HepG2 (cell line): ENCODE measurements at regions not wholly inside any gene's neighbourhood (a gene's known extent, or its start where the extent isn't known, plus 50 kb on each side); places are given as distances from the start of the nearest gene placed in this dataset.
A peak's percentile ranks its signal among the peaks of the same experiment; 100 is the strongest.

ENCODE experiments used
- ATAC-seq: fragments of 200-7000 bp; cut with Tn5 transposase; 3 replicates; pipeline ENCODE4 v1.9.1; 2020; ENCODE audit warnings: mild to moderate bottlenecking, moderate library complexity
- BruUV-seq: library from RNA; stranded (reverse); fragments of 400-500 nt; replicated peaks from 2 replicates; lab custom pipeline; 2021; lab: Mats Ljungman, UMichigan
- CTCF ChIA-PET: fragments of 300-600 bp; formaldehyde crosslinking; extraction: SDS; loops from one replicate; lab custom pipeline; 2021; ENCODE audit warnings: low total read pairs, inconsistent platforms, low intra/inter-chr PET ratio; lab: Yijun Ruan, JAX
- POLR2A ChIA-PET: fragments of 350-600 bp; sonication (Branson Sonifier 250); formaldehyde crosslinking; loops from one replicate; lab custom pipeline; 2020; ENCODE audit warnings: antibody characterized with exemption, inconsistent platforms; lab: Yijun Ruan, JAX
- DNase-seq: peaks from one replicate; pipeline ENCODE4 v3.0.0-alpha.2; 2015; ENCODE audit warnings: low spot score
- FAIRE-seq: peaks from 3 replicates; lab custom pipeline; 2011; peaks lifted over from hg19 to GRCh38; lab: Jason Lieb, UNC
- H2AFZ ChIP-seq: one replicate; pipeline ENCODE4 v1.6.1; 2011; ENCODE audit warnings: low read length, inconsistent platforms
- H3K27ac ChIP-seq: fragments of 300-600 bp; 3 replicates; pipeline ENCODE4 v1.8.0; 2011; ENCODE audit warnings: mixed run types, mild to moderate bottlenecking, mixed read lengths, low read length, inconsistent platforms; ENCODE audit not compliant: insufficient read depth; ENCODE audit errors: extremely low read length
- H3K27me3 ChIP-seq, 2 experiments: fragments of 200-600 bp in 1 of 2; 2 replicates in 1 of 2; 3 replicates in 1 of 2; pipeline versions ENCODE4 v1.6.0 to v1.8.0; 2011; ENCODE audit warnings: low read length in 2 of 2, mild to moderate bottlenecking in 2 of 2, moderate library complexity in 2 of 2, inconsistent platforms in 1 of 2; ENCODE audit not compliant: insufficient read depth in 2 of 2, control insufficient read depth in 1 of 2
- H3K36me3 ChIP-seq, 2 experiments: fragments of 200-600 bp in 1 of 2; replicated peaks in 1 of 2; 2 replicates in 1 of 2; 3 replicates in 1 of 2; pipeline versions ENCODE4 v1.5.1 to v1.8.0; 2011; ENCODE audit warnings: low read length in 2 of 2, inconsistent platforms in 1 of 2; ENCODE audit not compliant: insufficient read depth in 2 of 2, control insufficient read depth in 1 of 2
- H3K4me1 ChIP-seq: 2 replicates; pipeline ENCODE4 v1.5.1; 2012; ENCODE audit warnings: low read length, inconsistent platforms; ENCODE audit not compliant: insufficient read depth
- H3K4me2 ChIP-seq: 2 replicates; pipeline ENCODE4 v1.6.0; 2011; ENCODE audit warnings: low read depth, low read length, inconsistent platforms
- H3K4me3 ChIP-seq, 3 experiments: fragments of 200-600 bp in 1 of 3; sonication (generic), shearing (Covaris generic) in 1 of 3; replicated peaks in 1 of 3; 2 replicates each; pipeline ENCODE4 v1.5.1; 2011 to 2016; ENCODE audit warnings: low read length in 3 of 3, inconsistent platforms in 2 of 3, low read depth in 2 of 3, mild to moderate bottlenecking in 2 of 3, control low read depth in 1 of 3, mixed read lengths in 1 of 3; ENCODE audit not compliant: insufficient read depth in 1 of 3
- H3K79me2 ChIP-seq: one replicate; pipeline ENCODE4 v1.6.1; 2011; ENCODE audit warnings: low read length, inconsistent platforms; ENCODE audit not compliant: insufficient read depth
- H3K9ac ChIP-seq: 2 replicates; pipeline ENCODE4 v1.6.0; 2011; ENCODE audit warnings: mild to moderate bottlenecking, low read depth, low read length, inconsistent platforms; ENCODE audit not compliant: insufficient read depth
- H3K9me3 ChIP-seq: 2 replicates; pipeline ENCODE4 v1.5.1; 2012; ENCODE audit warnings: mild to moderate bottlenecking, low read length
- H4K20me1 ChIP-seq: 2 replicates; pipeline ENCODE4 v1.6.0; 2011; ENCODE audit warnings: inconsistent platforms, mild to moderate bottlenecking, low read length, moderate library complexity; ENCODE audit not compliant: insufficient read depth
- EZH2 ChIP-seq: conservative IDR thresholded peaks from 2 replicates; pipeline ENCODE4 v1.6.1; 2012; ENCODE audit warnings: mild to moderate bottlenecking, low read depth, low read length, moderate library complexity
- KAT2B ChIP-seq: fragments of 150-350 bp; IDR thresholded peaks from 2 replicates; pipeline ENCODE4 v1.6.1; 2014; ENCODE audit warnings: low read depth, low read length, borderline replicate concordance
- SATB2 ChIP-seq: sonication (generic); formaldehyde crosslinking; IDR thresholded peaks from 2 replicates; pipeline ENCODE4 v1.5.0; 2020; ENCODE audit warnings: missing genetic modification reagents
- WGBS: methylation state at CpG from one replicate; pipeline ENCODE4 v1.1.6; 2017; ENCODE audit warnings: low lambda C conversion rate; 5-methylcytosine and 5-hydroxymethylcytosine counted together
- in situ Hi-C: cut with HindIII; loops from 2 replicates; pipeline ENCODE4 v1.10.0; 2017; ENCODE audit warnings: low pct_unique_long_range_greater_than_20kb; ENCODE audit not compliant: extremely low pct_ligation_motif_present
- intact Hi-C: fragments of 100-400 bp; cut with micrococcal nuclease; formaldehyde crosslinking; loops from one replicate; pipeline ENCODE4 v1.10.0; 2022; ENCODE audit not compliant: unreplicated experiment
- TF ChIP-seq, protein P1 (sequence below): IDR thresholded peaks from 2 replicates; pipeline ENCODE4 v1.6.1; 2016; ENCODE audit warnings: missing biosample characterization, missing genetic modification reagents, low read depth
- TF ChIP-seq, protein P2 (sequence below): fragments of 450-650 bp; IDR thresholded peaks from 2 replicates; pipeline ENCODE4 v1.6.1; 2016

DNA sequence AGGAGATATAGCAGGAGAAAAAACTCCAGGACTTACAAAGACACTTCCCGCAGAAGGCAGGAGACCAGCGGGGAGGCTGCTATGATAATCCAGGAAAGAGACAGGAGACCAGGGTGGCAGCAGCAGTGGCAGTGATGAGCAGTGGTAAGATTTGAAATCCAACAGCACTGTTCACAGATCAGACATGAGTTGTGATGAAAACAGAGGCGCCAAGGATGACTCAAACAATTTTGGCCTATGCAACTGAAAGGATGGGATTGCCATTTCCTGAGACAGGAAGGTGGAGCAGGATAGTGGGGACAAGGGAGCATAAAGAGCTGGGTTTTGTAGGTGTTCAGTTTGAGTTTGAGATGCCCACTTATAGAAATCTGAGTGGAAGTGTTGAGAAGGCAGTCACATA lies 108.6 kb upstream of the DYRK2 start:
- H3K9me3 ChIP-seq: no peaks in the 10 kb centered on the region
- no peak overlapping the region for H3K4me3 ChIP-seq
- H3K4me2 ChIP-seq: no peak overlapping the region
- no peaks in the 10 kb centered on the region for H3K36me3 ChIP-seq
- no peaks in the 10 kb centered on the region for H3K79me2 ChIP-seq
- WGBS: 42% methylated on average over 3 of the region's 3 CpGs
- H3K27ac ChIP-seq: no peak overlapping the region
- FAIRE-seq (no peak), DNase-seq (no peak), ATAC-seq (no peak)
- intact Hi-C loops (no loop called here), in situ Hi-C loops (no loop called here)
- no peaks in the 10 kb centered on the region for H3K27me3 ChIP-seq
- TF ChIP-seq SATB2 (CRISPR knock-in tag): no peak
- TF ChIP-seq, protein P1, sequence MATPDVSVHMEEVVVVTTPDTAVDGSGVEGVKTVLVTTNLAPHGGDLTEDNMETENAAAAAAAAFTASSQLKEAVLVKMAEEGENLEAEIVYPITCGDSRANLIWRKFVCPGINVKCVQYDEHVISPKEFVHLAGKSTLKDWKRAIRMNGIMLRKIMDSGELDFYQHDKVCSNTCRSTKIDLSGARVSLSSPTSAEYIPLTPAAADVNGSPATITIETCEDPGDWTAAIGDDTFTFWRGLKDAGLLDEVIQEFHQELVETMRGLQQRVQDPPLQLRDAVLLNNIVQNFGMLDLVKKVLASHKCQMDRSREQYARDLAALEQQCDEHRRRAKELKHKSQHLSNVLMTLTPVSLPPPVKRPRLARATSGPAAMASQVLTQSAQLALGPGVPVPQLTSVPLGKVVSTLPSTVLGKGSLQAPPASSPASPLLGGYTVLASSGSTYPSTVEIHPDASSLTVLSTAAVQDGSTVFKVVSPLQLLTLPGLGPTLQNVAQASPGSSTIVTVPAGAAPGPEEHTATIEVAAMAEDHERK (CRISPR knock-in tag): no peak
- H4K20me1 ChIP-seq: no peaks in the 10 kb centered on the region
- BruUV-seq: no TSS peak
- no peak overlapping the region for H3K9ac ChIP-seq
- no peak overlapping the region for H2AFZ ChIP-seq
- ChIA-PET CTCF (no interaction called here), POLR2A (no interaction called here)
- no peaks in the 10 kb centered on the region for H3K4me1 ChIP-seq

- no peaks in the 10 kb centered on the region for H3K9me3 ChIP-seq
- no peaks in the 10 kb centered on the region for H3K36me3 ChIP-seq
- TF ChIP-seq EZH2: no peak
- TF ChIP-seq, protein P2, sequence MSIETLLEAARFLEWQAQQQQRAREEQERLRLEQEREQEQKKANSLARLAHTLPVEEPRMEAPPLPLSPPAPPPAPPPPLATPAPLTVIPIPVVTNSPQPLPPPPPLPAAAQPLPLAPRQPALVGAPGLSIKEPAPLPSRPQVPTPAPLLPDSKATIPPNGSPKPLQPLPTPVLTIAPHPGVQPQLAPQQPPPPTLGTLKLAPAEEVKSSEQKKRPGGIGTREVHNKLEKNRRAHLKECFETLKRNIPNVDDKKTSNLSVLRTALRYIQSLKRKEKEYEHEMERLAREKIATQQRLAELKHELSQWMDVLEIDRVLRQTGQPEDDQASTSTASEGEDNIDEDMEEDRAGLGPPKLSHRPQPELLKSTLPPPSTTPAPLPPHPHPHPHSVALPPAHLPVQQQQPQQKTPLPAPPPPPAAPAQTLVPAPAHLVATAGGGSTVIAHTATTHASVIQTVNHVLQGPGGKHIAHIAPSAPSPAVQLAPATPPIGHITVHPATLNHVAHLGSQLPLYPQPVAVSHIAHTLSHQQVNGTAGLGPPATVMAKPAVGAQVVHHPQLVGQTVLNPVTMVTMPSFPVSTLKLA: peak; percentile 100
- no peak for TF ChIP-seq KAT2B
- TF ChIP-seq, all 625 proteins: peak for 1
- Histone ChIP-seq H3K79me2 (no peaks in the 10 kb centered on the region), H2AFZ (no peak overlapping the region), H4K20me1 (no peaks in the 10 kb centered on the region), H3K27me3 (no peaks in the 10 kb centered on the region), H3K4me3 (no peak overlapping the region), H3K27ac (no peak overlapping the region), H3K9ac (no peak overlapping the region), H3K4me2 (no peak overlapping the region), H3K4me1 (no peaks in the 10 kb centered on the region)
- 0% methylated on average over 8 of the region's 8 CpGs for WGBS
- CTCF ChIA-PET: no interaction called here
- ATAC-seq (no peak), DNase-seq (no peak), FAIRE-seq (no peak)
- in situ Hi-C loops: no loop called here
- intact Hi-C loops: no loop called here
- BruUV-seq: no TSS peak
- POLR2A ChIA-PET: no interaction called here
These were observed 107.5 kb upstream of the DYRK2 start for GRCh38 chr12:67540920-67541624.
